H9 (cell line): ENCODE measurements at regions not wholly inside any gene's neighbourhood (a gene's known extent, or its start where the extent isn't known, plus 50 kb on each side); places are given as distances from the start of the nearest gene placed in this dataset.

Experiments used
- DNase-seq: peaks from one replicate; pipeline ENCODE4 v3.0.0-alpha.2; 2017
- H2AFZ ChIP-seq: one replicate; pipeline ENCODE4 v1.6.1; 2013; ENCODE audit warnings: mild to moderate bottlenecking, low read length, control low read depth, moderate library complexity
- H2AK5ac ChIP-seq: 2 replicates; pipeline ENCODE4 v1.6.1; 2013; ENCODE audit warnings: low read length, control low read depth, mixed read lengths; ENCODE audit not compliant: insufficient read length
- H2BK120ac ChIP-seq: one replicate; pipeline ENCODE4 v1.6.1; 2013; ENCODE audit warnings: low read depth, mild to moderate bottlenecking, low read length, control low read depth, inconsistent platforms; ENCODE audit not compliant: poor library complexity, severe bottlenecking
- H2BK12ac ChIP-seq: 2 replicates; pipeline ENCODE4 v1.6.1; 2013; ENCODE audit warnings: low read length, control low read depth, mixed read lengths, low read depth; ENCODE audit not compliant: insufficient read length
- H2BK15ac ChIP-seq: 2 replicates; pipeline ENCODE4 v1.6.1; 2013; ENCODE audit warnings: low read depth, low read length, control low read depth
- H2BK20ac ChIP-seq: one replicate; pipeline ENCODE4 v1.6.1; 2013; ENCODE audit warnings: low read depth, mild to moderate bottlenecking, low read length, control low read depth, inconsistent platforms; ENCODE audit not compliant: poor library complexity, severe bottlenecking
- H2BK5ac ChIP-seq: 2 replicates; pipeline ENCODE4 v1.6.1; 2013; ENCODE audit warnings: low read length, control low read depth, mixed read lengths; ENCODE audit not compliant: insufficient read length
- H3K14ac ChIP-seq: 2 replicates; pipeline ENCODE4 v1.6.1; 2013; ENCODE audit warnings: low read length, control low read depth; ENCODE audit not compliant: insufficient read depth
- H3K18ac ChIP-seq: 2 replicates; pipeline ENCODE4 v1.6.1; 2013; ENCODE audit warnings: low read depth, mild to moderate bottlenecking, mixed read lengths, low read length, control low read depth; ENCODE audit not compliant: insufficient read length
- H3K23ac ChIP-seq: 2 replicates; pipeline ENCODE4 v1.6.1; 2013; ENCODE audit warnings: low read length, control low read depth, mixed read lengths, low read depth; ENCODE audit not compliant: insufficient read length
- H3K23me2 ChIP-seq: 2 replicates; pipeline ENCODE4 v1.6.1; 2013; ENCODE audit warnings: low read depth, mild to moderate bottlenecking, mixed read lengths, low read length, control low read depth; ENCODE audit not compliant: insufficient read length, poor library complexity, severe bottlenecking
- H3K27ac ChIP-seq: 2 replicates; pipeline ENCODE4 v1.5.1; 2013; ENCODE audit warnings: low read length, control low read depth, mixed read lengths, low read depth; ENCODE audit not compliant: insufficient read length
- H3K27me3 ChIP-seq: 2 replicates; pipeline ENCODE4 v1.6.1; 2013; ENCODE audit warnings: low read length, control low read depth, inconsistent platforms; ENCODE audit not compliant: insufficient read depth
- H3K4ac ChIP-seq: 2 replicates; pipeline ENCODE4 v1.6.1; 2013; ENCODE audit warnings: low read depth, mild to moderate bottlenecking, control low read depth, inconsistent platforms, low read length, moderate library complexity
- H3K4me1 ChIP-seq: 2 replicates; pipeline ENCODE4 v1.6.1; 2013; ENCODE audit warnings: low read length, control low read depth, inconsistent platforms; ENCODE audit not compliant: insufficient read depth
- H3K4me2 ChIP-seq: 2 replicates; pipeline ENCODE4 v1.6.1; 2013; ENCODE audit warnings: low read length, control low read depth, mixed read lengths; ENCODE audit not compliant: insufficient read length, insufficient read depth
- H3K56ac ChIP-seq: 2 replicates; pipeline ENCODE4 v1.6.1; 2013; ENCODE audit warnings: low read depth, mild to moderate bottlenecking, mixed read lengths, low read length, control low read depth; ENCODE audit not compliant: insufficient read length
- H3K79me1 ChIP-seq: 2 replicates; pipeline ENCODE4 v1.6.1; 2013; ENCODE audit warnings: low read depth, mild to moderate bottlenecking, moderate library complexity, low read length, control low read depth, inconsistent platforms; ENCODE audit not compliant: insufficient read depth, poor library complexity, severe bottlenecking
- H3K79me2 ChIP-seq: 2 replicates; pipeline ENCODE4 v1.6.1; 2013; ENCODE audit warnings: low read length, control low read depth, inconsistent platforms; ENCODE audit not compliant: insufficient read depth
- H3K9ac ChIP-seq: 2 replicates; pipeline ENCODE4 v1.6.1; 2013; ENCODE audit warnings: low read length, control low read depth, mixed read lengths; ENCODE audit not compliant: insufficient read length; ENCODE audit errors: extremely low read depth
- H3K9me3 ChIP-seq: one replicate; pipeline ENCODE4 v1.6.1; 2013; ENCODE audit warnings: low read depth, low read length, inconsistent platforms; ENCODE audit not compliant: control insufficient read depth
- H3T11ph ChIP-seq: one replicate; pipeline ENCODE4 v1.6.1; 2013; ENCODE audit warnings: mild to moderate bottlenecking, low read length, control low read depth, inconsistent platforms
- H4K20me1 ChIP-seq: one replicate; pipeline ENCODE4 v1.6.1; 2013; ENCODE audit not compliant: control insufficient read depth, insufficient read length, insufficient read depth
- H4K5ac ChIP-seq: 2 replicates; pipeline ENCODE4 v1.6.1; 2013; ENCODE audit warnings: low read depth, mild to moderate bottlenecking, mixed read lengths, low read length, control low read depth; ENCODE audit not compliant: insufficient read length
- H4K8ac ChIP-seq: replicated peaks from 2 replicates; pipeline ENCODE4 v1.6.1; 2013; ENCODE audit warnings: low read length, control low read depth, mixed read lengths, low read depth; ENCODE audit not compliant: insufficient read length
- H4K91ac ChIP-seq: 2 replicates; pipeline ENCODE4 v1.6.1; 2013; ENCODE audit warnings: low read depth, mild to moderate bottlenecking, moderate library complexity, mixed read lengths, low read length, control low read depth; ENCODE audit not compliant: insufficient read length
- H3K27ac Mint-ChIP-seq, 3 experiments: 2 replicates in 2 of 3; 3 replicates in 1 of 3; pipeline ENCODE4 v1.8.0; 2020 to 2021; ENCODE audit warnings: mixed read lengths in 3 of 3, mild to moderate bottlenecking in 1 of 3, moderate library complexity in 1 of 3
- H3K27me3 Mint-ChIP-seq: 2 replicates; pipeline ENCODE4 v1.8.0; 2021; ENCODE audit warnings: low read depth, mild to moderate bottlenecking, moderate library complexity, mixed read lengths
- H3K36me3 Mint-ChIP-seq, 3 experiments: 2 replicates in 2 of 3; 3 replicates in 1 of 3; pipeline ENCODE4 v1.8.0; 2020 to 2021; ENCODE audit warnings: low read depth in 3 of 3, mixed read lengths in 3 of 3; ENCODE audit not compliant: insufficient read depth in 1 of 3
- H3K4me1 Mint-ChIP-seq, 2 experiments: 2 replicates each; pipeline ENCODE4 v1.8.0; 2020; ENCODE audit warnings: mixed read lengths in 2 of 2
- H3K4me3 Mint-ChIP-seq, 2 experiments: 2 replicates in 1 of 2; 3 replicates in 1 of 2; pipeline ENCODE4 v1.8.0; 2020 to 2021; ENCODE audit warnings: mild to moderate bottlenecking in 2 of 2, mixed read lengths in 2 of 2, moderate library complexity in 1 of 2
- H3K9me3 Mint-ChIP-seq, 2 experiments: 2 replicates in 1 of 2; 3 replicates in 1 of 2; pipeline ENCODE4 v1.8.0; 2020; ENCODE audit warnings: mild to moderate bottlenecking in 2 of 2, mixed read lengths in 2 of 2, moderate library complexity in 1 of 2
- CTCF ChIP-seq: fragments of 200-600 bp; sonication (generic); conservative IDR thresholded peaks from 3 replicates; pipeline ENCODE4 v1.8.0; 2021; ENCODE audit warnings: antibody characterized with exemption, mild to moderate bottlenecking
- WGBS: extraction: QIAGEN DNeasy Blood & Tissue Kit; methylation state at CpG from one replicate; pipeline ENCODE4 v1.1.7; 2013; ENCODE audit warnings: missing lambda C conversion rate, low lambda C conversion rate, mixed read lengths; ENCODE audit not compliant: insufficient read length; ENCODE audit errors: extremely low coverage; 5-methylcytosine and 5-hydroxymethylcytosine counted together

- no peak overlapping the region for H3K23ac ChIP-seq
- WGBS = no CpG with 5 or more reads among the region's 3 CpGs
These were observed 97.8 kb upstream of the HNRNPU start for GRCh38 chr1:244962130-244962529.

More at GRCh38 chr1:244962130-244962529, 97.8 kb upstream of the HNRNPU start:
- no peak overlapping the region for H3K18ac ChIP-seq
- no peaks in the 10 kb centered on the region for H3K27me3 ChIP-seq
- no peak overlapping the region for H2BK12ac ChIP-seq
- no peak overlapping the region for H3K56ac ChIP-seq
- no peak overlapping the region for H3K4ac ChIP-seq
- no peak overlapping the region for H2AK5ac ChIP-seq
- H3K79me2 ChIP-seq = no peaks in the 10 kb centered on the region
- Mint-ChIP-seq H3K4me3 (no peak overlapping the region), H3K27ac (no peak overlapping the region), H3K4me1 (peaks cover 15 to 19% of the 10 kb centered on the region in 2 experiments), H3K27me3 (no peaks in the 10 kb centered on the region), H3K36me3 (no peaks in the 10 kb centered on the region), H3K9me3 (no peaks in the 10 kb centered on the region)
- no peak overlapping the region for H3K4me2 ChIP-seq
- H3K14ac ChIP-seq = no peak overlapping the region
- H2BK15ac ChIP-seq = no peak overlapping the region
- no peak overlapping the region for H2BK5ac ChIP-seq
- no peaks in the 10 kb centered on the region; the same call in 1 of the 2 replicates for H3K4me1 ChIP-seq
- no peak overlapping the region for H4K91ac ChIP-seq
- H3K27ac ChIP-seq = no peak overlapping the region
- DNase-seq = no peak
- no peak overlapping the region for H4K5ac ChIP-seq
- no peaks in the 10 kb centered on the region for H4K20me1 ChIP-seq
- no peaks in the 10 kb centered on the region for H3K9me3 ChIP-seq
- no peak overlapping the region for H4K8ac ChIP-seq
- H3T11ph ChIP-seq = no peak overlapping the region
- no peak overlapping the region for H2BK20ac ChIP-seq
- H3K79me1 ChIP-seq = no peaks in the 10 kb centered on the region
- no peak overlapping the region for H2BK120ac ChIP-seq
- no peak for TF ChIP-seq CTCF
- H3K23me2 ChIP-seq = no peaks in the 10 kb centered on the region
- no peak overlapping the region for H3K9ac ChIP-seq
- no peak overlapping the region for H2AFZ ChIP-seq
